ENCODE measurements at regions not wholly inside any gene's neighbourhood (a gene's known extent, or its start where the extent isn't known, plus 50 kb on each side); places are given as distances from the start of the nearest gene placed in this dataset.

- H3K4me3 ChIP-seq (ENCODE audit: low read depth, low read length) = no peak overlapping the region
- FAIRE-seq (no peak), DNase-seq (ENCODE audit: low read depth) (no peak)
- no peaks in the 10 kb centered on the region for H3K36me3 ChIP-seq (ENCODE audit: control insufficient read depth, insufficient read depth, low read length)
- no peaks in the 10 kb centered on the region for H3K27me3 ChIP-seq (ENCODE audit: control insufficient read depth, insufficient read depth, low read length)
- no peak for TF ChIP-seq CTCF (IDR thresholded peaks at IDR 0.05; ENCODE audit: insufficient read depth, low read length, severe bottlenecking)
These were observed 859.6 kb upstream of the SEMA6A start for GRCh38 chr5:117434254-117434653.

- Histone ChIP-seq H3K4me3 (ENCODE audit: low read depth, low read length) (no peak overlapping the region), H3K36me3 (ENCODE audit: control insufficient read depth, insufficient read depth, low read length) (no peaks in the 10 kb centered on the region), H3K27me3 (ENCODE audit: control insufficient read depth, insufficient read depth, low read length) (no peaks in the 10 kb centered on the region)
- TF ChIP-seq CTCF (IDR thresholded peaks at IDR 0.05; ENCODE audit: insufficient read depth, low read length, severe bottlenecking) = no peak
- FAIRE-seq = no peak
- DNase-seq (ENCODE audit: low read depth) = no peak
These were observed 859.2 kb upstream of the SEMA6A start for GRCh38 chr5:117433818-117434217.

- H3K27me3 ChIP-seq (ENCODE audit: control insufficient read depth, insufficient read depth, low read length) = no peaks in the 10 kb centered on the region
- DNase-seq (ENCODE audit: low read depth) (no peak), FAIRE-seq (no peak)
- TF ChIP-seq CTCF (IDR thresholded peaks at IDR 0.05; ENCODE audit: insufficient read depth, low read length, severe bottlenecking) = no peak
- H3K36me3 ChIP-seq (ENCODE audit: control insufficient read depth, insufficient read depth, low read length) = no peaks in the 10 kb centered on the region
- no peak overlapping the region for H3K4me3 ChIP-seq (ENCODE audit: low read depth, low read length)
These were observed 856.5 kb upstream of the SEMA6A start for GRCh38 chr5:117431091-117431490.

GRCh38 chr5:117425163-117425562 lies 850.5 kb upstream of the SEMA6A start:
- DNase-seq (ENCODE audit: low read depth) = no peak
- FAIRE-seq = no peak
- no peaks in the 10 kb centered on the region for H3K36me3 ChIP-seq (ENCODE audit: control insufficient read depth, insufficient read depth, low read length)

GRCh38 chr5:117424559-117424958 lies 849.9 kb upstream of the SEMA6A start:
- FAIRE-seq (no peak), DNase-seq (ENCODE audit: low read depth) (no peak)
- TF ChIP-seq CTCF (IDR thresholded peaks at IDR 0.05; ENCODE audit: insufficient read depth, low read length, severe bottlenecking) = no peak
- Histone ChIP-seq H3K36me3 (ENCODE audit: control insufficient read depth, insufficient read depth, low read length) (no peaks in the 10 kb centered on the region), H3K4me3 (ENCODE audit: low read depth, low read length) (no peak overlapping the region), H3K27me3 (ENCODE audit: control insufficient read depth, insufficient read depth, low read length) (no peaks in the 10 kb centered on the region)

More at GRCh38 chr5:117425163-117425562, 850.5 kb upstream of the SEMA6A start:
- Histone ChIP-seq H3K4me3 (ENCODE audit: low read depth, low read length) (no peak overlapping the region), H3K27me3 (ENCODE audit: control insufficient read depth, insufficient read depth, low read length) (no peaks in the 10 kb centered on the region)
- TF ChIP-seq CTCF (IDR thresholded peaks at IDR 0.05; ENCODE audit: insufficient read depth, low read length, severe bottlenecking) = no peak

GRCh38 chr5:117417501-117417900 lies 842.9 kb upstream of the SEMA6A start:
- DNase-seq (ENCODE audit: low read depth) (no peak), FAIRE-seq (no peak)
- TF ChIP-seq CTCF (IDR thresholded peaks at IDR 0.05; ENCODE audit: insufficient read depth, low read length, severe bottlenecking) = no peak
- no peaks in the 10 kb centered on the region for H3K27me3 ChIP-seq (ENCODE audit: control insufficient read depth, insufficient read depth, low read length)
- no peak overlapping the region for H3K4me3 ChIP-seq (ENCODE audit: low read depth, low read length)
- no peaks in the 10 kb centered on the region for H3K36me3 ChIP-seq (ENCODE audit: control insufficient read depth, insufficient read depth, low read length)

Data from bronchial epithelial cell (primary cell).